Endothelial cell of umbilical vein (primary cell): ENCODE measurements at regions not wholly inside any gene's neighbourhood (a gene's known extent, or its start where the extent isn't known, plus 50 kb on each side); places are given as distances from the start of the nearest gene placed in this dataset.

Source experiments
- BruUV-seq: library from RNA; stranded (reverse); fragments of 400-500 nt; replicated peaks from 2 replicates; lab custom pipeline; 2021; lab: Mats Ljungman, UMichigan
- CTCF ChIA-PET: fragments of 300-600, 350-600 bp; sonication (Branson Sonifier 250); formaldehyde crosslinking; loops from one replicate; lab custom pipeline; 2021; ENCODE audit warnings: antibody characterized with exemption, inconsistent platforms; lab: Charles Lee
- POLR2A ChIA-PET: fragments of 300-600, 350-600 bp; sonication (Branson Sonifier 250); formaldehyde crosslinking; loops from one replicate; lab custom pipeline; 2021; ENCODE audit warnings: antibody characterized with exemption, inconsistent platforms; lab: Charles Lee
- DNase-seq: peaks from one replicate; pipeline ENCODE4 v3.0.0-alpha.2; 2011; ENCODE audit warnings: low read depth, low spot score
- FAIRE-seq: peaks from 2 replicates; lab custom pipeline; 2011; peaks lifted over from hg19 to GRCh38; lab: Jason Lieb, UNC
- H2AFZ ChIP-seq: 2 replicates; pipeline ENCODE4 v1.6.0; 2012; ENCODE audit warnings: low read depth, low read length, control low read depth, inconsistent platforms
- H3K27ac ChIP-seq: 2 replicates; pipeline ENCODE4 v1.5.1; 2011; ENCODE audit warnings: low read depth, mild to moderate bottlenecking, control low read depth, low read length, moderate library complexity; ENCODE audit not compliant: insufficient read depth
- H3K27me3 ChIP-seq, 2 experiments: 2 replicates each; pipeline versions ENCODE4 v1.6.0 to v1.6.1; 2011; ENCODE audit warnings: low read length in 2 of 2, mixed read lengths in 1 of 2; ENCODE audit not compliant: control insufficient read depth in 2 of 2, insufficient read depth in 2 of 2
- H3K36me3 ChIP-seq, 2 experiments: 2 replicates in 1 of 2; 3 replicates in 1 of 2; pipeline ENCODE4 v1.5.1; 2011; ENCODE audit warnings: low read length in 2 of 2, mild to moderate bottlenecking in 1 of 2, moderate library complexity in 1 of 2; ENCODE audit not compliant: control insufficient read depth in 2 of 2, insufficient read depth in 2 of 2; ENCODE audit errors: extremely low read depth in 1 of 2
- H3K4me1 ChIP-seq: 3 replicates; pipeline ENCODE4 v1.5.1; 2011; ENCODE audit warnings: mild to moderate bottlenecking, low read length; ENCODE audit not compliant: control insufficient read depth, insufficient read depth; ENCODE audit errors: extremely low read depth
- H3K4me2 ChIP-seq: 2 replicates; pipeline ENCODE4 v1.6.1; 2011; ENCODE audit warnings: low read length, control low read depth, mixed read lengths; ENCODE audit not compliant: insufficient read depth
- H3K4me3 ChIP-seq, 3 experiments: fragments of 200-600 bp in 1 of 3; sonication (generic), shearing (Covaris generic) in 1 of 3; replicated peaks in 1 of 3; 2 replicates each; pipeline ENCODE4 v1.5.1; 2011 to 2016; ENCODE audit warnings: control low read depth in 3 of 3, low read length in 3 of 3, mild to moderate bottlenecking in 2 of 3, inconsistent platforms in 1 of 3, low read depth in 1 of 3, moderate library complexity in 1 of 3; ENCODE audit not compliant: insufficient read depth in 1 of 3
- H3K79me2 ChIP-seq: 2 replicates; pipeline ENCODE4 v1.6.0; 2012; ENCODE audit warnings: low read length, inconsistent platforms; ENCODE audit not compliant: control insufficient read depth, insufficient read depth
- H3K9ac ChIP-seq: replicated peaks from 2 replicates; pipeline ENCODE3; 2011; ENCODE audit warnings: low read length, control low read depth; ENCODE audit not compliant: insufficient read depth; ENCODE audit errors: extremely low read depth
- H3K9me1 ChIP-seq: replicated peaks from 3 replicates; pipeline ENCODE4 v1.6.0; 2011; ENCODE audit warnings: mild to moderate bottlenecking, low read length; ENCODE audit not compliant: control insufficient read depth, insufficient read depth; ENCODE audit errors: extremely low read depth
- H3K9me3 ChIP-seq: replicated peaks from 2 replicates; pipeline ENCODE4 v1.5.1; 2012; ENCODE audit warnings: low read length, inconsistent platforms; ENCODE audit not compliant: control insufficient read depth, insufficient read depth
- H4K20me1 ChIP-seq: replicated peaks from 2 replicates; pipeline ENCODE3; 2011; ENCODE audit warnings: mild to moderate bottlenecking, low read length; ENCODE audit not compliant: control insufficient read depth, insufficient read depth; ENCODE audit errors: extremely low read depth
- EZH2 ChIP-seq: IDR thresholded peaks from 2 replicates; pipeline ENCODE4 v1.6.1; 2012; ENCODE audit warnings: borderline replicate concordance, low read depth, mild to moderate bottlenecking, moderate library complexity, low read length, inconsistent platforms; ENCODE audit not compliant: severe bottlenecking
- FOS ChIP-seq: IDR thresholded peaks from 2 replicates; pipeline ENCODE4 v1.6.1; 2011; ENCODE audit warnings: mild to moderate bottlenecking, low read length, moderate library complexity, borderline replicate concordance; ENCODE audit not compliant: insufficient read depth
- GATA2 ChIP-seq: IDR thresholded peaks from 2 replicates; pipeline ENCODE4 v1.7.0; 2011; ENCODE audit warnings: low read depth, mild to moderate bottlenecking, moderate library complexity, mixed read lengths, low read length; ENCODE audit not compliant: insufficient read length, insufficient read depth
- JUN ChIP-seq: IDR thresholded peaks from 2 replicates; pipeline ENCODE4 v1.6.1; 2011; ENCODE audit warnings: borderline replicate concordance, low read depth; ENCODE audit not compliant: insufficient read length, insufficient read depth
- MYC ChIP-seq: IDR thresholded peaks from one replicate; pipeline ENCODE4 v1.6.1; 2011; ENCODE audit warnings: mild to moderate bottlenecking, low read depth, low read length
- POLR2A ChIP-seq: IDR thresholded peaks from 2 replicates; pipeline ENCODE4 v1.6.1; 2012; ENCODE audit warnings: low read depth, mild to moderate bottlenecking, control low read depth, low read length
- POLR2AphosphoS5 ChIP-seq: IDR thresholded peaks from 2 replicates; pipeline ENCODE4 v1.6.1; 2012; ENCODE audit warnings: low read depth, mild to moderate bottlenecking, control low read depth, low read length, moderate library complexity; ENCODE audit not compliant: insufficient read depth
- dilution Hi-C: fragments of 300-500 bp; cut with MboI; formaldehyde crosslinking; loops from one replicate; pipeline ENCODE4 v1.15.0; 2019; ENCODE audit warnings: low sequenced_read_pairs; ENCODE audit not compliant: extremely low pct_ligation_motif_present
- intact Hi-C: fragments of 100-400 bp; cut with micrococcal nuclease; formaldehyde crosslinking; loops from one replicate; pipeline ENCODE4 v1.10.0; 2022
- TF ChIP-seq, protein P1 (sequence below), 2 donors: IDR thresholded peaks; 1 replicate in 1 of 2; 2 replicates in 1 of 2; pipeline ENCODE4 v1.5.1; 2011; ENCODE audit warnings: low read length in 2 of 2, mild to moderate bottlenecking in 2 of 2, moderate library complexity in 2 of 2, control low read depth in 1 of 2, inconsistent platforms in 1 of 2, low read depth in 1 of 2; ENCODE audit not compliant: insufficient read depth in 1 of 2; ENCODE audit errors: extremely low read depth in 1 of 2
- TF ChIP-seq, protein P2 (sequence below): IDR thresholded peaks from 2 replicates; pipeline ENCODE4 v1.6.1; 2011; ENCODE audit not compliant: insufficient read depth, insufficient read length

DNA sequence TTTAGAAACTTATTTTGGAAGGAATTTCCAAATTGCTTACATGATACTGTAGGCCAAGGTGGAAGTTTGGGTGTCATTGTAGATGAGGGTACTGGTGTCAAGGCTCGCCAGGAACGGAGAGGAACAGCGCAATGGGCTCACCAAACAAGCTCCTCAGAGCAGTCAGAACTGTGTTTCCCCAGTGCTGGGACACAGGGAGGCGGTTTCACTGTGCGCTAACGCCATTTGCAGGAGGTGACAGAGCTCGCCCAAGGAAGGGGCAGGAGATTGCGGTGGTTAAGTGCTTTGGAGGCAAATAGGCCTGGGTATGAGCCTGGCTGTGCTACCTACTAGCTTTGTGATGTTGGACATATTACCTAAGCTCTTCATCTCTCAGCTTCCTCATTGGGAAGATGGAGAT is 57.3 kb downstream of the HHEX start:
- Histone ChIP-seq H3K4me3 (no peak overlapping the region), H3K27me3 (no peaks in the 10 kb centered on the region), H3K27ac (no peak overlapping the region), H4K20me1 (no peaks in the 10 kb centered on the region), H3K79me2 (no peaks in the 10 kb centered on the region), H3K9me3 (no peaks in the 10 kb centered on the region), H3K36me3 (no peaks in the 10 kb centered on the region), H2AFZ (no peak overlapping the region), H3K4me1 (peaks cover 6% of the 10 kb centered on the region), H3K9me1 (no peaks in the 10 kb centered on the region), H3K9ac (no peak overlapping the region), H3K4me2 (no peak overlapping the region)
- ChIA-PET POLR2A (no interaction called here), CTCF (interaction anchor here (1.4 kb wide), 1 partner anchor 9 kb away, joined by 3 read pairs; no protein-coding TSS in a partner anchor)
- no peak for DNase-seq
- no peak for FAIRE-seq
- intact Hi-C loops (no loop called here), dilution Hi-C loops (no loop called here)
- TF ChIP-seq POLR2A (no peak), FOS (no peak), MYC (no peak), JUN (no peak), GATA2 (no peak)
- no TSS peak for BruUV-seq

DNA sequence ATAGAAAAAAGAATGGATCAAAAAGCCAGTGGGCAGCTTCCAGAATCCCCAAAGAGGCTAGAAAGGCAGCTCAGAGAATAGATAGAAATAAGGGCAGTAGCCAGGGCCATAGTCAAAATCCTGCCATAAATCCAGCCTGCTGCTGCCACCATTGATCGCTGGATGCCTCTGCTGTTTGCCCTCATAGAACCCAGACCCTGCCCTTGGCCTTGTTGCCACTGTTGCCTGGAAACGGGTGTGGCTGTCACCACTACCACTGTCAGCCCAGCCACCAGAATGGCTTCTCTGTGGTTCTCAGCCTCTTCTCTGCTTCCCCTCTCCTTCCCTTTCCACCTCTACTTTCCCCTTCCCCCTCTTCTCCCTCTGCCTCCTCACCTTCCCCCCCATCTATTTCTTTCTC is 57.8 kb downstream of the HHEX start:
- no TSS peak for BruUV-seq
- Histone ChIP-seq H4K20me1 (no peaks in the 10 kb centered on the region), H3K27me3 (no peaks in the 10 kb centered on the region), H3K36me3 (no peaks in the 10 kb centered on the region), H3K9me3 (no peaks in the 10 kb centered on the region), H3K4me2 (no peak overlapping the region), H3K9me1 (no peaks in the 10 kb centered on the region), H3K9ac (no peak overlapping the region), H3K27ac (no peak overlapping the region), H3K4me1 (peaks cover 6% of the 10 kb centered on the region), H3K4me3 (no peak overlapping the region), H3K79me2 (no peaks in the 10 kb centered on the region), H2AFZ (no peak overlapping the region)
- DNase-seq (no peak), FAIRE-seq (no peak)
- no peak for TF ChIP-seq EZH2
- TF ChIP-seq, protein P1, sequence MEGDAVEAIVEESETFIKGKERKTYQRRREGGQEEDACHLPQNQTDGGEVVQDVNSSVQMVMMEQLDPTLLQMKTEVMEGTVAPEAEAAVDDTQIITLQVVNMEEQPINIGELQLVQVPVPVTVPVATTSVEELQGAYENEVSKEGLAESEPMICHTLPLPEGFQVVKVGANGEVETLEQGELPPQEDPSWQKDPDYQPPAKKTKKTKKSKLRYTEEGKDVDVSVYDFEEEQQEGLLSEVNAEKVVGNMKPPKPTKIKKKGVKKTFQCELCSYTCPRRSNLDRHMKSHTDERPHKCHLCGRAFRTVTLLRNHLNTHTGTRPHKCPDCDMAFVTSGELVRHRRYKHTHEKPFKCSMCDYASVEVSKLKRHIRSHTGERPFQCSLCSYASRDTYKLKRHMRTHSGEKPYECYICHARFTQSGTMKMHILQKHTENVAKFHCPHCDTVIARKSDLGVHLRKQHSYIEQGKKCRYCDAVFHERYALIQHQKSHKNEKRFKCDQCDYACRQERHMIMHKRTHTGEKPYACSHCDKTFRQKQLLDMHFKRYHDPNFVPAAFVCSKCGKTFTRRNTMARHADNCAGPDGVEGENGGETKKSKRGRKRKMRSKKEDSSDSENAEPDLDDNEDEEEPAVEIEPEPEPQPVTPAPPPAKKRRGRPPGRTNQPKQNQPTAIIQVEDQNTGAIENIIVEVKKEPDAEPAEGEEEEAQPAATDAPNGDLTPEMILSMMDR (IDR thresholded peaks at IDR 0.05; ENCODE audit: extremely low read depth in 1 of 2, insufficient read depth in 1 of 2, low read depth in 1 of 2, low read length in 2 of 2): no peak
- TF ChIP-seq MYC: no peak
- TF ChIP-seq POLR2AphosphoS5: no peak
- no peak for TF ChIP-seq FOS
- TF ChIP-seq GATA2: no peak
- TF ChIP-seq, protein P2, sequence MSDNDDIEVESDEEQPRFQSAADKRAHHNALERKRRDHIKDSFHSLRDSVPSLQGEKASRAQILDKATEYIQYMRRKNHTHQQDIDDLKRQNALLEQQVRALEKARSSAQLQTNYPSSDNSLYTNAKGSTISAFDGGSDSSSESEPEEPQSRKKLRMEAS: no peak
- TF ChIP-seq JUN: no peak
- no peak for TF ChIP-seq POLR2A
- ChIA-PET POLR2A (interaction anchor here (0.7 kb wide), 1 partner anchor 88 kb away, joined by 6 read pairs; no protein-coding TSS in a partner anchor), CTCF (interaction anchor here (1.4 kb wide), 1 partner anchor 8 kb away, joined by 3 read pairs; no protein-coding TSS in a partner anchor)
- intact Hi-C loops (no loop called here), dilution Hi-C loops (no loop called here)
